IgD-negative memory B cell (primary cell): ENCODE measurements at regions not wholly inside any gene's neighbourhood (a gene's known extent, or its start where the extent isn't known, plus 50 kb on each side); places are given as distances from the start of the nearest gene placed in this dataset.
"Not testable (repeated sequence)": the region's sequence is repeated elsewhere in the genome, so short reads cannot be mapped to it uniquely, and the experiment has no call there.

Experiments
- H3K27ac Mint-ChIP-seq, 3 donors: one replicate each; pipeline ENCODE4 v1.8.0; 2020 to 2022; ENCODE audit warnings: mild to moderate bottlenecking in 3 of 3, mixed read lengths in 3 of 3, moderate library complexity in 1 of 3
- H3K27me3 Mint-ChIP-seq: one replicate; pipeline ENCODE4 v1.8.0; 2021; ENCODE audit warnings: mixed read lengths
- H3K36me3 Mint-ChIP-seq: one replicate; pipeline ENCODE4 v1.8.0; 2020; ENCODE audit warnings: mild to moderate bottlenecking, mixed read lengths
- H3K4me1 Mint-ChIP-seq, 3 donors: one replicate each; pipeline ENCODE4 v1.8.0; 2020 to 2022; ENCODE audit warnings: mixed read lengths in 3 of 3, mild to moderate bottlenecking in 1 of 3
- H3K4me3 Mint-ChIP-seq, 4 donors: one replicate each; pipeline ENCODE4 v1.8.0; 2020 to 2022; ENCODE audit warnings: mild to moderate bottlenecking in 4 of 4, mixed read lengths in 4 of 4, moderate library complexity in 3 of 4
- H3K9me3 Mint-ChIP-seq, 3 donors: one replicate each; pipeline ENCODE4 v1.8.0; 2020 to 2021; ENCODE audit warnings: mixed read lengths in 3 of 3, mild to moderate bottlenecking in 1 of 3

- H3K9me3 Mint-ChIP-seq = peaks cover 2 to 9% (median 4%) of the 10 kb centered on the region in 3 donors
- peaks cover 2% of the 10 kb centered on the region for H3K36me3 Mint-ChIP-seq
- H3K4me1 Mint-ChIP-seq = no peaks in the 10 kb centered on the region
- no peak overlapping the region for H3K27ac Mint-ChIP-seq
- no peaks in the 10 kb centered on the region for H3K27me3 Mint-ChIP-seq
- no peak overlapping the region for H3K4me3 Mint-ChIP-seq
These were observed 357.7 kb upstream of the FLRT2 start for GRCh38 chr14:85172290-85172689.

GRCh38 chr14:85172889-85173477 is 357.0 kb upstream of the FLRT2 start:
- no peaks in the 10 kb centered on the region for H3K4me1 Mint-ChIP-seq
- peaks cover 2 to 9% (median 9%) of the 10 kb centered on the region in 3 donors for H3K9me3 Mint-ChIP-seq
- no peaks in the 10 kb centered on the region for H3K27me3 Mint-ChIP-seq
- H3K27ac Mint-ChIP-seq = no peak overlapping the region
- peaks cover 2% of the 10 kb centered on the region for H3K36me3 Mint-ChIP-seq
- H3K4me3 Mint-ChIP-seq = no peak overlapping the region

- Mint-ChIP-seq H3K36me3 (peaks cover 2% of the 10 kb centered on the region), H3K27me3 (no peaks in the 10 kb centered on the region), H3K9me3 (peaks cover 2 to 11% (median 9%) of the 10 kb centered on the region in 3 donors), H3K27ac (no peak overlapping the region), H3K4me3 (no peak overlapping the region), H3K4me1 (no peaks in the 10 kb centered on the region)
These were observed 354.4 kb upstream of the FLRT2 start for GRCh38 chr14:85175556-85175955.

- Mint-ChIP-seq H3K4me3 (no peak overlapping the region), H3K27ac (no peak overlapping the region), H3K36me3 (peaks cover 2% of the 10 kb centered on the region), H3K27me3 (no peaks in the 10 kb centered on the region), H3K4me1 (no peaks in the 10 kb centered on the region), H3K9me3 (peaks cover 0 to 13% (median 11%) of the 10 kb centered on the region in 3 donors)
These were observed 351.1 kb upstream of the FLRT2 start for GRCh38 chr14:85178864-85179263.

GRCh38 chr14:85180876-85181275 is 349.1 kb upstream of the FLRT2 start:
- Mint-ChIP-seq H3K9me3 (peaks cover 0 to 11% (median 8%) of the 10 kb centered on the region in 3 donors), H3K27ac (no peak overlapping the region), H3K4me1 (no peaks in the 10 kb centered on the region), H3K27me3 (no peaks in the 10 kb centered on the region), H3K36me3 (peaks cover 2% of the 10 kb centered on the region), H3K4me3 (no peak overlapping the region)

GRCh38 chr14:85182282-85182681 is 347.7 kb upstream of the FLRT2 start:
- H3K9me3 Mint-ChIP-seq = peaks cover 0 to 14% (median 8%) of the 10 kb centered on the region in 3 donors
- H3K27me3 Mint-ChIP-seq = no peaks in the 10 kb centered on the region
- H3K27ac Mint-ChIP-seq = no peak overlapping the region

GRCh38 chr14:85186082-85186481 is 343.9 kb upstream of the FLRT2 start:
- H3K27ac Mint-ChIP-seq = no peak overlapping the region
- H3K4me3 Mint-ChIP-seq = no peak overlapping the region
- H3K9me3 Mint-ChIP-seq = peaks cover 0 to 17% (median 7%) of the 10 kb centered on the region in 3 donors
- no peaks in the 10 kb centered on the region for H3K4me1 Mint-ChIP-seq
- no peaks in the 10 kb centered on the region for H3K27me3 Mint-ChIP-seq
- H3K36me3 Mint-ChIP-seq = no peaks in the 10 kb centered on the region

More at GRCh38 chr14:85182282-85182681, 347.7 kb upstream of the FLRT2 start:
- Mint-ChIP-seq H3K4me1 (no peaks in the 10 kb centered on the region), H3K36me3 (no peaks in the 10 kb centered on the region), H3K4me3 (no peak overlapping the region)

GRCh38 chr14:85187521-85187920 is 342.4 kb upstream of the FLRT2 start:
- Mint-ChIP-seq H3K9me3 (peaks cover 3 to 12% (median 7%) of the 10 kb centered on the region in 3 donors), H3K36me3 (no peaks in the 10 kb centered on the region), H3K4me1 (no peaks in the 10 kb centered on the region), H3K27me3 (no peaks in the 10 kb centered on the region), H3K4me3 (no peak overlapping the region), H3K27ac (no peak overlapping the region)

GRCh38 chr14:85188836-85189235 is 341.1 kb upstream of the FLRT2 start:
- peaks cover 5 to 16% (median 6%) of the 10 kb centered on the region in 3 donors for H3K9me3 Mint-ChIP-seq
- H3K4me3 Mint-ChIP-seq = no peak overlapping the region
- H3K27me3 Mint-ChIP-seq = no peaks in the 10 kb centered on the region
- H3K27ac Mint-ChIP-seq = no peak overlapping the region
- H3K36me3 Mint-ChIP-seq = no peaks in the 10 kb centered on the region
- H3K4me1 Mint-ChIP-seq = no peaks in the 10 kb centered on the region

GRCh38 chr14:85189253-85189652 is 340.7 kb upstream of the FLRT2 start:
- not testable (repeated sequence) for H3K27me3 Mint-ChIP-seq, H3K27ac Mint-ChIP-seq, H3K36me3 Mint-ChIP-seq, H3K4me1 Mint-ChIP-seq, H3K4me3 Mint-ChIP-seq
- H3K9me3 Mint-ChIP-seq = peaks cover 5 to 16% (median 6%) of the 10 kb centered on the region in 3 donors

GRCh38 chr14:85190251-85190650 is 339.7 kb upstream of the FLRT2 start:
- no peaks in the 10 kb centered on the region for H3K4me1 Mint-ChIP-seq
- no peak overlapping the region for H3K27ac Mint-ChIP-seq
- H3K9me3 Mint-ChIP-seq = peaks cover 6 to 16% (median 7%) of the 10 kb centered on the region in 3 donors
- H3K36me3 Mint-ChIP-seq = no peaks in the 10 kb centered on the region
- H3K4me3 Mint-ChIP-seq = no peak overlapping the region
- no peaks in the 10 kb centered on the region for H3K27me3 Mint-ChIP-seq

GRCh38 chr14:85191986-85192385 is 338.0 kb upstream of the FLRT2 start:
- no peaks in the 10 kb centered on the region for H3K4me1 Mint-ChIP-seq
- no peak overlapping the region for H3K27ac Mint-ChIP-seq
- H3K9me3 Mint-ChIP-seq = peaks cover 7 to 9% (median 7%) of the 10 kb centered on the region in 3 donors
- no peaks in the 10 kb centered on the region for H3K27me3 Mint-ChIP-seq
- no peak overlapping the region for H3K4me3 Mint-ChIP-seq
- H3K36me3 Mint-ChIP-seq = no peaks in the 10 kb centered on the region

- no peaks in the 10 kb centered on the region for H3K36me3 Mint-ChIP-seq
- H3K27ac Mint-ChIP-seq = no peak overlapping the region
- no peaks in the 10 kb centered on the region for H3K4me1 Mint-ChIP-seq
- no peaks in the 10 kb centered on the region for H3K27me3 Mint-ChIP-seq
- H3K9me3 Mint-ChIP-seq = peaks cover 2 to 12% (median 11%) of the 10 kb centered on the region in 3 donors
- no peak overlapping the region for H3K4me3 Mint-ChIP-seq
These were observed 334.0 kb upstream of the FLRT2 start for GRCh38 chr14:85195872-85196477.

- H3K27me3 Mint-ChIP-seq = no peaks in the 10 kb centered on the region
These were observed 331.9 kb upstream of the FLRT2 start for GRCh38 chr14:85198001-85198400.

GRCh38 chr14:85205875-85206274 is 324.1 kb upstream of the FLRT2 start:
- no peaks in the 10 kb centered on the region for H3K36me3 Mint-ChIP-seq
- peaks cover 0 to 10% (median 5%) of the 10 kb centered on the region in 3 donors for H3K9me3 Mint-ChIP-seq
- no peaks in the 10 kb centered on the region for H3K4me1 Mint-ChIP-seq
- no peak overlapping the region for H3K4me3 Mint-ChIP-seq
- H3K27me3 Mint-ChIP-seq = no peaks in the 10 kb centered on the region
- H3K27ac Mint-ChIP-seq = no peak overlapping the region

More at GRCh38 chr14:85198001-85198400, 331.9 kb upstream of the FLRT2 start:
- Mint-ChIP-seq H3K27ac (no peak overlapping the region), H3K4me1 (no peaks in the 10 kb centered on the region), H3K36me3 (no peaks in the 10 kb centered on the region), H3K4me3 (no peak overlapping the region), H3K9me3 (peaks cover 5 to 18% (median 10%) of the 10 kb centered on the region in 3 donors)

GRCh38 chr14:85214471-85214870 is 315.5 kb upstream of the FLRT2 start:
- no peaks in the 10 kb centered on the region for H3K4me1 Mint-ChIP-seq
- no peak overlapping the region for H3K27ac Mint-ChIP-seq
- H3K4me3 Mint-ChIP-seq = no peak overlapping the region
- H3K36me3 Mint-ChIP-seq = no peaks in the 10 kb centered on the region
- peaks cover 1 to 12% (median 5%) of the 10 kb centered on the region in 3 donors for H3K9me3 Mint-ChIP-seq
- no peaks in the 10 kb centered on the region for H3K27me3 Mint-ChIP-seq
